ENCODE measurements at regions not wholly inside any gene's neighbourhood (a gene's known extent, or its start where the extent isn't known, plus 50 kb on each side); places are given as distances from the start of the nearest gene placed in this dataset.

DNA sequence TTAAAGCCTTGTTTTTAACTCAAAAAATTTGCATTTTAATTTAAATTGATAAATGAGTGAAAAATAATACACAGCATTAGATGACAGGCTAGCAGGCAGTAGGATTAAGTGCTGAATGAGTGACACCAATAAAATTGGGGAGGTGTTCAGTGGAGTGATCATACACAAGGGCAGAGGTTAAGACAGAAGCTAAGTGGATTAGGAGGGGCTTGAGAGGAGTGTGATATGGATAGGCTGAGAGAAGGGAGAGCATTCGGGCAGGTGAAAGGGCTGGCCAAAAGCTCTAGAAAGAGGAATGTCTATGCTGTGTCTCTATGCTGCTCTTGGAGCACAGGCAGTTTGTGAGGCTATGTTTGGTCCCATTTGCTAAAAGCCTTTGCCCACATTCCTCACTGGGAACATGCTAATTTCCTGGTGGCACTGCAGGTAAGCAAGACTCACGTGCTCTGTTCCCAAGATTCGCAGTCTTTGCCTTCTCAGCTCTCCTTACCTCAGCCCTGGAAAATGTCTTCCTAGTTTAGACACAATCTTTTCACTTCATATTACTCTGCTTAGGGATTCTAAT is 52.8 kb upstream of the CCSER1 start:
- TF ChIP-seq, protein P1, sequence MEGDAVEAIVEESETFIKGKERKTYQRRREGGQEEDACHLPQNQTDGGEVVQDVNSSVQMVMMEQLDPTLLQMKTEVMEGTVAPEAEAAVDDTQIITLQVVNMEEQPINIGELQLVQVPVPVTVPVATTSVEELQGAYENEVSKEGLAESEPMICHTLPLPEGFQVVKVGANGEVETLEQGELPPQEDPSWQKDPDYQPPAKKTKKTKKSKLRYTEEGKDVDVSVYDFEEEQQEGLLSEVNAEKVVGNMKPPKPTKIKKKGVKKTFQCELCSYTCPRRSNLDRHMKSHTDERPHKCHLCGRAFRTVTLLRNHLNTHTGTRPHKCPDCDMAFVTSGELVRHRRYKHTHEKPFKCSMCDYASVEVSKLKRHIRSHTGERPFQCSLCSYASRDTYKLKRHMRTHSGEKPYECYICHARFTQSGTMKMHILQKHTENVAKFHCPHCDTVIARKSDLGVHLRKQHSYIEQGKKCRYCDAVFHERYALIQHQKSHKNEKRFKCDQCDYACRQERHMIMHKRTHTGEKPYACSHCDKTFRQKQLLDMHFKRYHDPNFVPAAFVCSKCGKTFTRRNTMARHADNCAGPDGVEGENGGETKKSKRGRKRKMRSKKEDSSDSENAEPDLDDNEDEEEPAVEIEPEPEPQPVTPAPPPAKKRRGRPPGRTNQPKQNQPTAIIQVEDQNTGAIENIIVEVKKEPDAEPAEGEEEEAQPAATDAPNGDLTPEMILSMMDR (IDR thresholded peaks at IDR 0.05; ENCODE audit: insufficient read depth, low read length) = no peak
- TF ChIP-seq, protein P2, sequence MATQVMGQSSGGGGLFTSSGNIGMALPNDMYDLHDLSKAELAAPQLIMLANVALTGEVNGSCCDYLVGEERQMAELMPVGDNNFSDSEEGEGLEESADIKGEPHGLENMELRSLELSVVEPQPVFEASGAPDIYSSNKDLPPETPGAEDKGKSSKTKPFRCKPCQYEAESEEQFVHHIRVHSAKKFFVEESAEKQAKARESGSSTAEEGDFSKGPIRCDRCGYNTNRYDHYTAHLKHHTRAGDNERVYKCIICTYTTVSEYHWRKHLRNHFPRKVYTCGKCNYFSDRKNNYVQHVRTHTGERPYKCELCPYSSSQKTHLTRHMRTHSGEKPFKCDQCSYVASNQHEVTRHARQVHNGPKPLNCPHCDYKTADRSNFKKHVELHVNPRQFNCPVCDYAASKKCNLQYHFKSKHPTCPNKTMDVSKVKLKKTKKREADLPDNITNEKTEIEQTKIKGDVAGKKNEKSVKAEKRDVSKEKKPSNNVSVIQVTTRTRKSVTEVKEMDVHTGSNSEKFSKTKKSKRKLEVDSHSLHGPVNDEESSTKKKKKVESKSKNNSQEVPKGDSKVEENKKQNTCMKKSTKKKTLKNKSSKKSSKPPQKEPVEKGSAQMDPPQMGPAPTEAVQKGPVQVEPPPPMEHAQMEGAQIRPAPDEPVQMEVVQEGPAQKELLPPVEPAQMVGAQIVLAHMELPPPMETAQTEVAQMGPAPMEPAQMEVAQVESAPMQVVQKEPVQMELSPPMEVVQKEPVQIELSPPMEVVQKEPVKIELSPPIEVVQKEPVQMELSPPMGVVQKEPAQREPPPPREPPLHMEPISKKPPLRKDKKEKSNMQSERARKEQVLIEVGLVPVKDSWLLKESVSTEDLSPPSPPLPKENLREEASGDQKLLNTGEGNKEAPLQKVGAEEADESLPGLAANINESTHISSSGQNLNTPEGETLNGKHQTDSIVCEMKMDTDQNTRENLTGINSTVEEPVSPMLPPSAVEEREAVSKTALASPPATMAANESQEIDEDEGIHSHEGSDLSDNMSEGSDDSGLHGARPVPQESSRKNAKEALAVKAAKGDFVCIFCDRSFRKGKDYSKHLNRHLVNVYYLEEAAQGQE (IDR thresholded peaks at IDR 0.05; ENCODE audit: insufficient replicate concordance, low read depth) = no peak
- no peak for TF ChIP-seq POLR2AphosphoS5 (IDR thresholded peaks at IDR 0.05; ENCODE audit: low read depth)
